Heart right ventricle (tissue), 16 donors: ENCODE measurements at regions not wholly inside any gene's neighbourhood (a gene's known extent, or its start where the extent isn't known, plus 50 kb on each side); places are given as distances from the start of the nearest gene placed in this dataset.

Experiments
- ATAC-seq, 8 donors: fragments of 200-7000 bp; cut with Tn5 transposase; one replicate each; pipeline ENCODE4 v1.9.1; 2020; ENCODE audit warnings: mild to moderate bottlenecking in 8 of 8, moderate library complexity in 8 of 8, moderate number of reproducible peaks in 1 of 8
- DNase-seq, 2 donors: peaks; one replicate each; pipeline ENCODE4 v3.0.0-alpha.2; 2020
- H3K27ac ChIP-seq, 10 donors: fragments of 200-600 bp; sonication (generic) in 2 of 10; one replicate each; pipeline versions ENCODE4 v1.5.0 to v1.8.0; 2020 to 2022; ENCODE audit warnings: mild to moderate bottlenecking in 3 of 10
- H3K27me3 ChIP-seq, 7 donors: fragments of 200-600 bp; one replicate each; pipeline ENCODE4 v1.8.0; 2021 to 2022; ENCODE audit warnings: mild to moderate bottlenecking in 2 of 7
- H3K36me3 ChIP-seq, 9 donors: fragments of 200-600 bp; sonication (generic) in 1 of 9; one replicate each; pipeline versions ENCODE4 v1.5.0 to v1.8.0; 2020 to 2022; ENCODE audit warnings: mild to moderate bottlenecking in 2 of 9
- H3K4me1 ChIP-seq, 9 donors: fragments of 200-600 bp; sonication (generic) in 1 of 9; one replicate each; pipeline versions ENCODE4 v1.5.0 to v1.8.0; 2020 to 2022; ENCODE audit warnings: mild to moderate bottlenecking in 4 of 9
- H3K4me3 ChIP-seq, 10 donors: fragments of 200-600 bp; sonication (generic) in 2 of 10; one replicate each; pipeline versions ENCODE4 v1.5.0 to v1.8.0; 2020 to 2022; ENCODE audit warnings: mild to moderate bottlenecking in 7 of 10, moderate library complexity in 2 of 10
- H3K9me3 ChIP-seq, 11 donors: fragments of 200-600 bp in 10 of 11; sonication (generic) in 2 of 11; one replicate each; pipeline versions ENCODE4 v1.5.0 to v1.8.0; 2013 to 2022; ENCODE audit warnings: mild to moderate bottlenecking in 2 of 11, control low read depth in 1 of 11, moderate library complexity in 1 of 11
- CTCF ChIP-seq, 9 donors: fragments of 200-600 bp; sonication (generic) in 2 of 9; IDR thresholded peaks; one replicate each; pipeline versions ENCODE4 v1.5.0 to v1.8.0; 2021 to 2022; ENCODE audit warnings: antibody characterized with exemption in 9 of 9, mild to moderate bottlenecking in 5 of 9, moderate library complexity in 1 of 9
- WGBS, 2 donors: extraction: QIAGEN DNeasy Blood & Tissue Kit; methylation state at CpG; one replicate each; pipeline ENCODE4 v1.1.7; 2013; ENCODE audit warnings: inconsistent platforms in 1 of 2; 5-methylcytosine and 5-hydroxymethylcytosine counted together
- intact Hi-C, 10 donors: fragments of 100-400 bp; cut with DNase I; formaldehyde crosslinking; loops; one replicate each; pipeline versions ENCODE4 v1.11.1 to v1.14.2; 2022
- donor health status: Arrhythmogenic right ventricular cardiomyopathy.
- donor health status: ischemic (EF 13 %, LVEDD 7.1; RV severe dilation, severe dysfunction).
- donor health status: healthy with polysubstance abuse.
- donor health status: DM: no; HTN: yes; CAD: no.
- donor health status: DM: no; HTN: no; CAD: no.
- donor health status: ischemic (EF 25% LVEDD 6.9; RV normal size, moderate dysfunction).
- donor health status: ischemic (EF 25% LVEDD 5.7; RV mildly dilated, moderate dysfunction).
- donor health status: healthy.
- donor health status: DM: yes; HTN: yes; CAD: no.
- donor health status: Ischemic cardiomyopathy.
- donor health status: ischemic (EF 35%, LVEDD 5.7; RV mildly dilated, moderate dysfunction).
- donor health status: nonischemic (EF 11% LVEDD 7.7; RV severe dilation, severe dysfunction).
- donor health status: DM: yes; HTN: yes; CAD: no.
- donor health status: PGD.
- donor health status: ischemic (EF 29% LVEDD 5.4; RV normal size, mild dysfunction).
- donor health status: nonischemic (EF 23%, LVEDD 6.1; RV moderate dilation, normal function).

- Histone ChIP-seq H3K27me3 (no peaks in the 10 kb centered on the region), H3K4me3 (no peak overlapping the region), H3K9me3 (peaks cover 0 to 4% (median 0%) of the 10 kb centered on the region in 11 donors), H3K27ac (no peak overlapping the region), H3K36me3 (no peaks in the 10 kb centered on the region), H3K4me1 (no peaks in the 10 kb centered on the region)
- TF ChIP-seq CTCF (IDR thresholded peaks at IDR 0.05): no peak
- ATAC-seq (no peak), DNase-seq (no peak)
- WGBS, 2 donors: 67 to 70% methylated on average over 5 of the region's 5 CpGs
- intact Hi-C loops: no loop called here
Measured at GRCh38 chr4:27861802-27862201, 1001.2 kb downstream of the STIM2 start.

DNA sequence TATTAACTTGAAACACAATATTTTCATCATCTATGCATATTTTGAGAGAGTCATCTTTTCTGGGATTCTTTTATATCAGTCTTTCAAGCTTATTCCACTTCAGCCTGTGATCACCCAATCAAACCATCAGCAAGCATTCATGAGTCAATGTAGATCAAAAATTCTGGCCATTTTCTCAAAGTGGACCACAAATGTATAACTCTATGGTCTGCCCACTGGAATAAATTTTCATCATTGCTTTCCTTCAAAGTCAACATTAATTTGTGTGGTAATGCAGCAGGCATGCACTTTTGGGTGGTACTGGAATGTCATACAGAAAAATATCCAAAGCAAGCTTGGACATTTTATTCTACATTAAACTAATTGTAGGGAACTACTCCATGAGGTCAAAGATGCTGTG, 1013.0 kb downstream of the STIM2 start:
- H3K4me1 ChIP-seq: no peaks in the 10 kb centered on the region
- no peak for ATAC-seq
- H3K4me3 ChIP-seq: no peak overlapping the region
- H3K27me3 ChIP-seq: no peaks in the 10 kb centered on the region
- DNase-seq: no peak
- intact Hi-C loops: no loop called here
- H3K36me3 ChIP-seq: no peaks in the 10 kb centered on the region
- H3K9me3 ChIP-seq: peaks cover 0 to 8% (median 0%) of the 10 kb centered on the region in 11 donors
- no peak for TF ChIP-seq CTCF (IDR thresholded peaks at IDR 0.05)
- no peak overlapping the region for H3K27ac ChIP-seq

GRCh38 chr4:27881705-27882104, 1021.1 kb downstream of the STIM2 start:
- H3K9me3 ChIP-seq: peaks cover 0 to 3% (median 0%) of the 10 kb centered on the region in 11 donors
- no peak overlapping the region for H3K27ac ChIP-seq
- TF ChIP-seq CTCF (IDR thresholded peaks at IDR 0.05): no peak
- no peaks in the 10 kb centered on the region for H3K4me1 ChIP-seq
- intact Hi-C loops: no loop called here
- no peaks in the 10 kb centered on the region for H3K36me3 ChIP-seq
- no peak overlapping the region for H3K4me3 ChIP-seq
- no peak for DNase-seq
- H3K27me3 ChIP-seq: no peaks in the 10 kb centered on the region
- ATAC-seq: no peak

DNA sequence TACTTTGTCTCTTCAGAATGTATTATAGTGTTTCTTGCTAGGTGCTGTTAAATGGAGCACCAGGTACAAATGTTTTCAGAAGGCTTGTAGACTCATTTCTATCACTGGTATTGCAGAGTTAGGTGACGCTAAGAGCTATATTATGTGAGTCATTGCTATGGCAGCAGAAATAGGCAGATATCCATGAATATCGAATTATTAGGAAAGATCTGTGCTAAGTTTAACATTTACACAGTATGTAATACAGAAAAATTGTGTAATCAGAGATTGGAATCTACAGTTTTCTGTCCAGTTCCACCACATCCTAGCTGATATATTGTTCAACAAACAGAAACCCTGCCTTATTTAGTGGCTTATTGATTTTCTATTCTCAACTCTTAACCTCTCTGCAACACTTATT, 1025.5 kb downstream of the STIM2 start:
- H3K27ac ChIP-seq: no peak overlapping the region
- no peak overlapping the region for H3K4me3 ChIP-seq
- no peaks in the 10 kb centered on the region for H3K36me3 ChIP-seq
- no peaks in the 10 kb centered on the region for H3K4me1 ChIP-seq
- no peak for TF ChIP-seq CTCF (IDR thresholded peaks at IDR 0.05)
- DNase-seq (no peak), ATAC-seq (no peak)
- WGBS, 2 donors: 81 to 86% methylated on average over 2 of the region's 2 CpGs
- intact Hi-C loops: no loop called here
- H3K9me3 ChIP-seq: no peaks in the 10 kb centered on the region
- H3K27me3 ChIP-seq: no peaks in the 10 kb centered on the region

GRCh38 chr4:27887646-27888045, 1027.0 kb downstream of the STIM2 start:
- TF ChIP-seq CTCF (IDR thresholded peaks at IDR 0.05): no peak
- 91 to 98% methylated on average over 2 of the region's 2 CpGs for whole genome bisulfite sequencing, 2 donors
- H3K27ac ChIP-seq: no peak overlapping the region
- H3K9me3 ChIP-seq: no peaks in the 10 kb centered on the region
- no peaks in the 10 kb centered on the region for H3K36me3 ChIP-seq
- no peak overlapping the region for H3K4me3 ChIP-seq
- no peaks in the 10 kb centered on the region for H3K4me1 ChIP-seq
- no peak for ATAC-seq
- no peaks in the 10 kb centered on the region for H3K27me3 ChIP-seq
- intact Hi-C loops: no loop called here
- DNase-seq: no peak
